ENCODE measurements at regions not wholly inside any gene's neighbourhood (a gene's known extent, or its start where the extent isn't known, plus 50 kb on each side); places are given as distances from the start of the nearest gene placed in this dataset.
A peak's percentile ranks its signal among the peaks of the same experiment; 100 is the strongest.

DNA sequence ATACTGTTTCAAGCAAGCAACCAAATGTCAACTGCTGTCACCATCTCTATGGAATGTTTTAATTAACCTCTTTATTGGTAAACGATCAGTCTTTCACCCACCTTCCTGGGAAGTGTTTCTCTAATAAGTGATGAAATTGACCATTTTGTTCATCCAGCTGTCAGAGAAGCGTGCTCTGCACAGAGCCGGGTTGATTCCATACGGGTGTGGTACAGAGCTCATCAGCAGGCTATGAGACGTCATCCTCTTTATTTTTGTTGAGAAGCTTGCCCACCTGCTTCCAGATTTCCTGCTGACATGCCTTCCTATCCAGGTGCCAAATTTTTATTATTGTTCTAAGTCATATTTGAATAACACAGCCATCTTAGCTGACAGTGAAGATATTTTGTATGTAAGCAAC, 482.5 kb downstream of the RWDD3 start:
- Mint-ChIP-seq H3K36me3 (no peaks in the 10 kb centered on the region), H3K9me3 (peaks cover 0 to 5% (median 0%) of the 10 kb centered on the region in 7 donors), H3K4me1 (no peaks in the 10 kb centered on the region)

DNA sequence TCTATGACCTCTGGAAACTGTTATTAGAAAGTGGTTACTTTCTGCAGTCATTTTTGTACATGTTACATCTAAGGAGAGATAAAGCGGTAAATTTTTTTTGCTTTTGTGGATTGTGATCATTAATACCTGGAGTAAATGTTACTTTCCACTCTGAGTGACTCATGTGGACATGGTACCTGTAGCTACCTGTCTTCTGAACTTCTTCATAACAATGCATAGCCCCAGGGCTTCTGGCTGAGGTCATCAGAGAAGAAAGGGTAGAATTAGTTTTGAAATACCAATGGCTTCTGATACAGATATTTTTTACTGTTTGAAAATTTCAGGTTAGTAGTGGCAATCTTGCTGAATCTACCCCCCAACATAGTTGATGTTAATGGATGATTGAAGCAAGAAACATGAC, 489.3 kb downstream of the RWDD3 start:
- no peaks in the 10 kb centered on the region for H3K4me1 Mint-ChIP-seq

More for the DNA sequence above, 482.5 kb downstream of the RWDD3 start:
- no peak overlapping the region for H3K4me3 Mint-ChIP-seq
- H3K27ac Mint-ChIP-seq: no peak overlapping the region
- ATAC-seq (ENCODE audit: low read depth in 2 of 2) (no peak), DNase-seq (no peak)
- H3K27me3 Mint-ChIP-seq: no peaks in the 10 kb centered on the region

DNA sequence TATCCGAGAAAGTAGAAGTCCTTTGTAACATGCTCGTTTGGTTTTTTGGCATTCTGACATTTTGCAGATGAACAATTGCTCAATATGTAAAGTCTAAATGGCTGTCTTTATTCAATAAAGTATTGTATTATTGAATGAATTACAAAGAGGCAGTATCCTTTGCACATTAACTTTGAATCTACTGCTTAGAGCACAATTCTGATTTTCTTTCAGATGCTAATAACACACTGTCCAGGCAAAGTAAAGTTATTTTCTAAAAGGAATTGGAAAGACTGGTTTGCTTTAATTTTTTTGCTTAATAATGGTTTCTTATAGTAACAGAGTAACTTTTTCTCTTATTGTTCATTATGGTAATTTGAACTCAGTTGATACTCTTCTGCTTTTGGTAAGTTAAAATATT, 494.8 kb downstream of the RWDD3 start:
- no peaks in the 10 kb centered on the region for H3K27me3 Mint-ChIP-seq
- H3K36me3 Mint-ChIP-seq: no peaks in the 10 kb centered on the region
- no peak overlapping the region for H3K4me3 Mint-ChIP-seq
- peaks cover 3 to 15% (median 8%) of the 10 kb centered on the region in 7 donors for H3K9me3 Mint-ChIP-seq
- H3K27ac Mint-ChIP-seq: no peak overlapping the region
- H3K4me1 Mint-ChIP-seq: no peaks in the 10 kb centered on the region
- ATAC-seq (ENCODE audit: low read depth in 2 of 2) (no peak), DNase-seq (no peak)

More for the DNA sequence above, 489.3 kb downstream of the RWDD3 start:
- Mint-ChIP-seq H3K27ac (peak overlapping the region in 1 of 6 donors; percentile 45), H3K4me3 (no peak overlapping the region), H3K27me3 (no peaks in the 10 kb centered on the region), H3K9me3 (peaks cover 0 to 9% (median 5%) of the 10 kb centered on the region in 7 donors), H3K36me3 (no peaks in the 10 kb centered on the region)
- ATAC-seq (ENCODE audit: low read depth in 2 of 2) (no peak), DNase-seq (no peak)

DNA sequence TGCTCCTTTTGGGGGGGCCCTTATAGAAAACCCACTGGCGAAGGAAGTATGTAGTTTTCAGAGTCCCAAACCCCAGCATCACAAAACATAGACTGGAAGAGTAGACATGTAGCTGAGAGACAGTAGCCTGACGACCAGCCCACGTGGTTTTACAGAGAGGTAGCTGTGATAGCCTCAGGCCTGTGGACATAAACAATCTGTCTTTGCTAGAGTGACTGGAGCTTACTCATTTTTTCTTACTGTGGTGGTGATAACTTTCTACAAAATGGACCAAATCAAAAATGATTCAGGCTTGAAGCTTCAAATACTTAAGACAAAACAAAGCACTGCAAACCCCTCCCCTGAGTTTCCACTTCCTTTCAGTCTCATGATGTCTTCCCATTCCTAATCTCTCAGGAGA, 497.0 kb downstream of the RWDD3 start:
- ATAC-seq (ENCODE audit: low read depth in 2 of 2): no peak
- Mint-ChIP-seq H3K9me3 (peaks cover 3 to 19% (median 7%) of the 10 kb centered on the region in 7 donors), H3K27ac (no peak overlapping the region), H3K27me3 (no peaks in the 10 kb centered on the region), H3K4me3 (no peak overlapping the region), H3K4me1 (no peaks in the 10 kb centered on the region), H3K36me3 (no peaks in the 10 kb centered on the region)
- no peak for DNase-seq

GRCh38 chr1:95731466-95731865, 497.5 kb downstream of the RWDD3 start:
- no peaks in the 10 kb centered on the region for H3K4me1 Mint-ChIP-seq
- no peaks in the 10 kb centered on the region for H3K36me3 Mint-ChIP-seq
- no peaks in the 10 kb centered on the region for H3K27me3 Mint-ChIP-seq
- ATAC-seq (ENCODE audit: low read depth in 2 of 2): no peak
- no peak overlapping the region for H3K27ac Mint-ChIP-seq
- no peak overlapping the region for H3K4me3 Mint-ChIP-seq
- DNase-seq: no peak
- H3K9me3 Mint-ChIP-seq: peaks cover 0 to 19% (median 7%) of the 10 kb centered on the region in 7 donors

DNA sequence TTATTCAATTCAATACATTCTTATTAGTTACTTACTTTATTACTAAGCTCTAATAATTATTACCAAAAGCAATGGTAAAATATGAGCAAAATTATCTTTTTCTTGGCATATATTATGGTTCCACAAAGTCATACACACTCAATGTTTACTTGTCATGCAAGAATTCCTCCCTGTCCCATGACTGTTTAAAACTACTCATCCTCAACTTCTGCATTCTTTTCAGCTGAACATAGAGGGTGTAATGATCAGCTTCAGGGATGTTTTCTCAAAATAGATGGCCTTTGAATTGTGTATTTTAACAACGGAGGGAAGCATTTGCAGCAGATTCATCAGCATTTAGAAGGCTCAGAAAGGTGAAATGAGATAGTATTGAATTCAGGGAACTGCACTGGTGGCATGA, 499.0 kb downstream of the RWDD3 start:
- Mint-ChIP-seq H3K27me3 (no peaks in the 10 kb centered on the region), H3K9me3 (peaks cover 2 to 15% (median 9%) of the 10 kb centered on the region in 7 donors), H3K4me3 (no peak overlapping the region), H3K36me3 (no peaks in the 10 kb centered on the region), H3K27ac (no peak overlapping the region), H3K4me1 (no peaks in the 10 kb centered on the region)
- DNase-seq: no peak
- no peak for ATAC-seq (ENCODE audit: low read depth in 2 of 2)

DNA sequence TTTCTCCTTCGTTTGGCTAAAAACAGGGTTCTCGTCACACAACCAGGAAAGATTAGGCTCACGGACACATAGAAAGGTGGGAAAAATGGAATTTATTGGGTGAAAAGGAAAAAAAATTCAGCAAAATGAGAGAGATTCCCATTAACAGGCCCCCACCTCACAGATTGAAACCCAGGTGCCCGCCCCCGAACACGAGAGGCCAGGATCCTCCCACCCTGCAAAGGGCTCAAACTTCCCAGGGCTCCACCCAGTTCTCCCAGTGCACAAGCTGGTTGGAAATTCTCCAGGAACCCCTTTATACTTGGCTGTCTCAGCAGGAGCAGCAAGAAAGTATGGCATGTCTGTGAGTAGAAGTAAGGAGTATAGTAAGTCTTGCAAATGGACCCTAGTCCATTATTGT, 499.7 kb downstream of the RWDD3 start:
- H3K27me3 Mint-ChIP-seq: no peaks in the 10 kb centered on the region
- no peak overlapping the region for H3K4me3 Mint-ChIP-seq
- H3K27ac Mint-ChIP-seq: no peak overlapping the region
- no peaks in the 10 kb centered on the region for H3K36me3 Mint-ChIP-seq
- ATAC-seq (ENCODE audit: low read depth in 2 of 2) (no peak), DNase-seq (no peak)
- H3K9me3 Mint-ChIP-seq: peaks cover 2 to 15% (median 10%) of the 10 kb centered on the region in 7 donors
- H3K4me1 Mint-ChIP-seq: no peaks in the 10 kb centered on the region

DNA sequence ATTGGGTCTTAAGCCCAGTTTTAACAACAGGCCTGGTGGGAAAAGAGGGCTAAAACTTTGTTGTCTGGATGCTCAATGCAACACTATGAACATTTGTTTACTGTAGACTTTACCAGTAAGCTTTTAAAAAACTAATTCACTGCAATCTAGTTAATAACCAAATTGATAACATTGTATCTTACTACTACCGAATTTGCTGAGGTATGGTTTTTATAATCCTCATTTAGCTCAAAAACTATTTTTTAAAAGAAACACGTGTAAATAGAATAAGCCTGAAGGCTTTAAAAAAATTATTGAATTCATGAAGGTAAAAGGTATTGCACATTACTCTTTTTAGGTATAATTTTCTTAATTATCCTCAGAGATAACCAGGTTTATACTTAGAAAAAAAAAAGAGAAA, 500.6 kb downstream of the RWDD3 start:
- ATAC-seq (ENCODE audit: low read depth in 2 of 2): no peak

DNA sequence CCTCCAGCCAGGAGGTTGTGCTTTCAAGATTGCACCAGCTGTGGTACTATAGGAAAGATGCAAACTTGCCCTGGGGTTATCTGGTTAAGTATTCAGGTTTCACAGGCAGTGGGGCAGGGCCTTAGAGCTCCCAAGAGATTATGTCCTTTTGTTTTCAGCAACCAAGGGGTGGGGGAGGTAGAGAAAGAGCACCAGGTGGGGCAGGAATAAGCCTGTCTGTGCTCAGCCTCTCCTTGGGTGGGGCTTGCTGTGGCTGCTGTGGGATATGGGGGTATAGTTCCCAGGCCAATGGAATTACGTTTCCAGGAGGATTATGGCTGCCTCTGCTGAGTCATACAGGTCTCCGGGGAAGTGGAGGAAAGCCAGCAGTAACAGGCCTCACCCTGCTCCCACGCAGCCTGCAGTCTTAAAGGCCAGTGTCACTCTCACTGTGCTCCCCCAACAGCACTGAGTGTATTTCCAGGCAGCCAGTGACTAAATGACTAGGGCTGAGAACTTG, 508.6 kb downstream of the RWDD3 start:
- ATAC-seq (ENCODE audit: low read depth in 2 of 2) (no peak), DNase-seq (no peak)
- no peak overlapping the region for H3K27ac Mint-ChIP-seq
- H3K4me1 Mint-ChIP-seq: no peaks in the 10 kb centered on the region
- H3K9me3 Mint-ChIP-seq: peaks cover 0 to 30% (median 7%) of the 10 kb centered on the region in 7 donors
- no peak overlapping the region for H3K4me3 Mint-ChIP-seq
- no peaks in the 10 kb centered on the region for H3K36me3 Mint-ChIP-seq
- H3K27me3 Mint-ChIP-seq: no peaks in the 10 kb centered on the region

More for the DNA sequence above, 500.6 kb downstream of the RWDD3 start:
- Mint-ChIP-seq H3K4me3 (no peak overlapping the region), H3K4me1 (no peaks in the 10 kb centered on the region), H3K9me3 (peaks cover 2 to 16% (median 10%) of the 10 kb centered on the region in 7 donors), H3K36me3 (no peaks in the 10 kb centered on the region), H3K27ac (no peak overlapping the region), H3K27me3 (no peaks in the 10 kb centered on the region)
- no peak for DNase-seq

GRCh38 chr1:95744731-95745130, 510.7 kb downstream of the RWDD3 start:
- Mint-ChIP-seq H3K27me3 (no peaks in the 10 kb centered on the region), H3K4me3 (no peak overlapping the region), H3K36me3 (no peaks in the 10 kb centered on the region), H3K4me1 (no peaks in the 10 kb centered on the region), H3K9me3 (peaks cover 0 to 17% (median 7%) of the 10 kb centered on the region in 7 donors), H3K27ac (no peak overlapping the region)
- ATAC-seq (ENCODE audit: low read depth in 2 of 2) (no peak), DNase-seq (no peak)

DNA sequence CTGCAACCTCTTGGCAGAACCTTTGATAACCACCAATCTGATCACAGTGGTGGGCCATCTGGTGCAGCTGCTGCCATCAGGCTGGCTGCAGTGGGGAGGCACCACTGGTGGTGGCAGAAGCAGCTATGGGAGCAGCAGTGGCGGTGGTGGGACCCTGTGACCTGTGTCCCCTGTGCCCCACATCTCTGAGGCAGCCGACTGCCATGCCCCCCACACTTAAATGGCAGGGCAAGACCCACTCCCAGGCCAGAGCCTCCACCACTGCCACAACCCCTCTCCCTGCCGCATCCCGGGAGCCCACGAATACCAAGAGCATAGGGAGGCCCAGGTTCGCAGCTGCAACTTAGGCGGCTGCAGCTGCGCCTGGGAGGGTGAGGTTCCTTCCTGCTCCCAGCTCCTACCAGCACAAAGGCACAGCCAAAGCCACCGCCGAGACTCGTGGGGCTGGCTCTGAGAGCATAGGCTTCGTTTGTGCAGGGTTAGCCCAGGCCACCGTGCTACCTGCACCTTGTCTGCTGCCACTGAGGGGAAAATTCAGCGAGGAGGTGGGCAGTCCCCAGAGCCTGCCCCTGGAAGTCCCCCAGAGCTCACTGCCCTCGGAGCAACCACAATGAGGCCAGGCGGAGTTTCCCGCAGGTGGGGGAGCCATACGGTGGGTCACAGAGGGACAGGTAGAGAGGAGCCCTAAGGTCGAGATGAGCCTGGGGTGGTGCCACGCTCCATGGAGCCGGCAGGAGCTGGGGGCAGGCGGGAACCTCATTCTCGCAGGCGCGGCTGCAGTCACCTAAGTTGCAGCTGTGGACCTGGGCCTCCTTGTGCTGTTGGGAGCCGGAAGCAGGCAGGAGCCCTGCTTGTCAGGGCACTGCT, 518.7 kb downstream of the RWDD3 start:
- Mint-ChIP-seq H3K4me3 (no peak overlapping the region), H3K27ac (no peak overlapping the region), H3K9me3 (peaks cover 6 to 22% (median 10%) of the 10 kb centered on the region in 7 donors), H3K27me3 (no peaks in the 10 kb centered on the region), H3K4me1 (no peaks in the 10 kb centered on the region), H3K36me3 (peaks cover 0 to 11% of the 10 kb centered on the region in 2 donors)
- no peak for ATAC-seq (ENCODE audit: low read depth in 2 of 2)
- no peak for DNase-seq

GRCh38 chr1:95753382-95754016, 519.5 kb downstream of the RWDD3 start:
- DNase-seq (no peak), ATAC-seq (ENCODE audit: low read depth in 2 of 2) (no peak)
- peak overlapping the region in 1 of 8 donors; percentile 60 for H3K4me3 Mint-ChIP-seq
- peaks cover 6 to 22% (median 10%) of the 10 kb centered on the region in 7 donors for H3K9me3 Mint-ChIP-seq
- no peak overlapping the region for H3K27ac Mint-ChIP-seq
- no peaks in the 10 kb centered on the region for H3K4me1 Mint-ChIP-seq
- H3K36me3 Mint-ChIP-seq: peaks cover 0 to 11% of the 10 kb centered on the region in 2 donors
- no peaks in the 10 kb centered on the region for H3K27me3 Mint-ChIP-seq

GRCh38 chr1:95754412-95754811, 520.4 kb downstream of the RWDD3 start:
- peaks cover 0 to 11% of the 10 kb centered on the region in 2 donors for H3K36me3 Mint-ChIP-seq
- H3K27ac Mint-ChIP-seq: no peak overlapping the region
- H3K27me3 Mint-ChIP-seq: no peaks in the 10 kb centered on the region
- H3K9me3 Mint-ChIP-seq: peaks cover 6 to 23% (median 12%) of the 10 kb centered on the region in 7 donors
- no peaks in the 10 kb centered on the region for H3K4me1 Mint-ChIP-seq
- no peak overlapping the region for H3K4me3 Mint-ChIP-seq
- DNase-seq (no peak), ATAC-seq (ENCODE audit: low read depth in 2 of 2) (no peak)

- Mint-ChIP-seq H3K36me3 (peaks cover 5 to 9% of the 10 kb centered on the region in 2 donors), H3K4me1 (no peaks in the 10 kb centered on the region), H3K9me3 (peaks cover 3 to 27% (median 9%) of the 10 kb centered on the region in 7 donors), H3K27ac (no peak overlapping the region), H3K4me3 (no peak overlapping the region), H3K27me3 (no peaks in the 10 kb centered on the region)
- DNase-seq: no peak
- no peak for ATAC-seq (ENCODE audit: low read depth in 2 of 2)
Measured at GRCh38 chr1:95766036-95766435, 532.0 kb downstream of the RWDD3 start.

Measured in naive B cell (primary cell).